Esophagus (tissue), 2 donors: ENCODE measurements at regions not wholly inside any gene's neighbourhood (a gene's known extent, or its start where the extent isn't known, plus 50 kb on each side); places are given as distances from the start of the nearest gene placed in this dataset.

Experiments
- H3K27ac ChIP-seq, 2 donors: one replicate each; pipeline ENCODE4 v1.5.1; 2013; ENCODE audit warnings: low read depth in 2 of 2, mild to moderate bottlenecking in 2 of 2, inconsistent platforms in 1 of 2, low read length in 1 of 2, moderate library complexity in 1 of 2
- H3K27me3 ChIP-seq, 2 donors: one replicate each; pipeline ENCODE4 v1.6.1; 2013; ENCODE audit warnings: low read length in 2 of 2, control low read depth in 1 of 2, mild to moderate bottlenecking in 1 of 2; ENCODE audit not compliant: insufficient read depth in 2 of 2, control insufficient read depth in 1 of 2
- H3K36me3 ChIP-seq, 2 donors: one replicate each; pipeline ENCODE4 v1.6.1; 2013; ENCODE audit warnings: low read length in 1 of 2; ENCODE audit not compliant: control insufficient read depth in 2 of 2, insufficient read depth in 2 of 2
- H3K4me1 ChIP-seq, 2 donors: one replicate each; pipeline ENCODE4 v1.6.1; 2013; ENCODE audit warnings: low read length in 1 of 2; ENCODE audit not compliant: control insufficient read depth in 2 of 2, insufficient read depth in 2 of 2
- H3K4me3 ChIP-seq, 2 donors: one replicate each; pipeline ENCODE4 v1.5.1; 2013; ENCODE audit warnings: low read length in 2 of 2, mild to moderate bottlenecking in 2 of 2, low read depth in 1 of 2, moderate library complexity in 1 of 2
- H3K9me3 ChIP-seq, 2 donors: one replicate each; pipeline ENCODE4 v1.6.1; 2013; ENCODE audit warnings: mild to moderate bottlenecking in 2 of 2, low read depth in 1 of 2, low read length in 1 of 2, moderate library complexity in 1 of 2; ENCODE audit not compliant: control insufficient read depth in 2 of 2, insufficient read depth in 1 of 2
- WGBS, 2 donors: extraction: QIAGEN DNeasy Blood & Tissue Kit; methylation state at CpG; one replicate each; pipeline ENCODE4 v1.1.7; 2013; 5-methylcytosine and 5-hydroxymethylcytosine counted together
- donor health status: healthy with polysubstance abuse.
- donor health status: Bipolar disorder and iron deficiency.

DNA sequence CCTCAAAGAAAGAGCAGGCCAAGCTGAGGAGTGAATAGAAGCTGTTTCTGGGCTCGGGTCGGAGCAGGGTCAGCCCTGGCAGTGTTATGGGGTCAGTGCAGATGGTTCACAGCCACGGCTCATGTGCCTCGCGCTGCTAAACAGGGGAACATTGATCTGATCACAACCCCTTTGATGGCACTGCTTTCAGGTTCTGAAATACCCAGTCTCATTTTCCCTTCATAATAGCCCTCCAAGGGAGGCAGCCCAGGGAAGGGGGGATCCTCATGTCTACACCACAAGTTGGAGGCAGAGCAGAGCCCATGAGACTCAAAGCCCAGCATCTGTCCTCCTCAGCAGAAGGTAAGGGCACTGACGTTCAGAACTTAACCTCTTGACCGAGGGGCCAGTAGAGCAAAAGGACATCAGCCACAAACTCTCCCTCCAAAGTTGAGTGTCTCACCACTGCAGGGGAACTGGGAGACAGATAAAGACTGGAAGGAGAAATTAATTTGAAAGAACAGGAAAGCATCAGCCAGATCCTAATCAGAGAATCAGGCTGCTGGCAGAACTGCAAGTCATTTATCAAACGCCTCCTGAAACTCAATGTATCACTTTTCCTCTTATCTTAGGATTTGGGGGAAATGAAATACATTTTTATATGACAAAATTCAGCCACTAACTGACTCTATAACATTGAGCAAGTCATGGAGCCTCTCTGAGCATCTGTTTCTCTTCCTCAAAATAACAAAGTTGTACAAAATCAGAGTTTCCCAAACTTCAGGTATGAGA, 110.6 kb downstream of the SH3TC2 start:
- no peaks in the 10 kb centered on the region for H3K36me3 ChIP-seq
- H3K27me3 ChIP-seq: no peaks in the 10 kb centered on the region
- H3K4me1 ChIP-seq: peaks cover 10 to 14% of the 10 kb centered on the region in 2 donors
- H3K4me3 ChIP-seq: no peak overlapping the region
- no peaks in the 10 kb centered on the region for H3K9me3 ChIP-seq
- no peak overlapping the region for H3K27ac ChIP-seq
- WGBS, 2 donors: 71 to 77% methylated on average over 8 of the region's 8 CpGs

DNA sequence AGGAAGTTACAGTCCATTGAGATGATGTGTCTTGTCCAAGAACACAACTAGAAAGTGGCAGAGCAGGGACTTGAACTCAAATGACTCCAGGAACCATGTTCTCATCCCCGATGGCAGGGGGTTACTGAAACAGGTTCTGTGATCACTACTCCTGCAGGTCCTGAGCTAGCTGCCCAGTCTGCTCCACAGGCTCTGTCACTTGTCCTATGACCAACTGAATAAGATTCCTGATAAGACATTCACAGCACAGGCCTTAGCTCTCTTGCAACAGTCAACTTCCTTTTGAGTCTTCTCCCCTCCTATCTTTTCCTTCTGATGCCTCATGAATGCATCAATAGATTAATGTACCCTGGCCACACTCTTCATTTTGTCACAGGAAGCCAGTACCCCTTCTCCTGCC, 109.2 kb downstream of the SH3TC2 start:
- 85 to 91% methylated on average over 1 of the region's 1 CpG for WGBS, 2 donors
- no peaks in the 10 kb centered on the region for H3K27me3 ChIP-seq
- H3K27ac ChIP-seq: peak overlapping the region in 1 of 2 donors; percentile 14
- H3K36me3 ChIP-seq: no peaks in the 10 kb centered on the region
- no peaks in the 10 kb centered on the region for H3K9me3 ChIP-seq
- no peak overlapping the region for H3K4me3 ChIP-seq
- H3K4me1 ChIP-seq: peaks cover 10 to 14% of the 10 kb centered on the region in 2 donors
